Peyer's patch (tissue), 4 donors: ENCODE measurements at regions not wholly inside any gene's neighbourhood (a gene's known extent, or its start where the extent isn't known, plus 50 kb on each side); places are given as distances from the start of the nearest gene placed in this dataset.

Experiments
- DNase-seq, 3 donors: peaks; one replicate each; pipeline ENCODE4 v3.0.0-alpha.2; 2017 to 2019
- H3K27ac ChIP-seq, 4 donors: fragments of 200-600 bp; sonication (generic); one replicate each; pipeline ENCODE4 v1.5.1; 2016 to 2019
- H3K27me3 ChIP-seq, 2 donors: fragments of 200-600 bp; sonication (generic); one replicate each; pipeline ENCODE4 v1.5.1; 2019
- H3K36me3 ChIP-seq, 3 donors: fragments of 200-600 bp; sonication (generic); one replicate each; pipeline ENCODE4 v1.5.1; 2016 to 2019
- H3K4me1 ChIP-seq, 4 donors: fragments of 200-600 bp; sonication (generic); one replicate each; pipeline ENCODE4 v1.5.1; 2016 to 2019
- H3K4me3 ChIP-seq, 4 donors: fragments of 200-600 bp; sonication (generic); 1 replicate in 3 of 4; 2 replicates in 1 of 4; pipeline ENCODE4 v1.5.1; 2016 to 2019; ENCODE audit warnings: mild to moderate bottlenecking in 1 of 4
- H3K9me3 ChIP-seq, 4 donors: fragments of 200-600 bp; sonication (generic); one replicate each; pipeline ENCODE4 v1.5.1; 2016 to 2019; ENCODE audit warnings: mild to moderate bottlenecking in 1 of 4
- CTCF ChIP-seq, 6 experiments: fragments of 450-650 bp in 4 of 6; fragments of 200-600 bp in 2 of 6; sonication (generic) in 1 of 6; IDR thresholded peaks; one replicate each; pipeline ENCODE4 v1.5.1; 2017 to 2019; ENCODE audit warnings: antibody characterized with exemption in 6 of 6, mild to moderate bottlenecking in 3 of 6, moderate library complexity in 1 of 6
- POLR2A ChIP-seq, 2 donors: fragments of 450-650 bp; IDR thresholded peaks; one replicate each; pipeline ENCODE4 v1.5.1; 2017; ENCODE audit warnings: antibody characterized with exemption in 2 of 2, mild to moderate bottlenecking in 2 of 2, moderate library complexity in 2 of 2

- H3K9me3 ChIP-seq = no peaks in the 10 kb centered on the region
- DNase-seq = no peak
- no peak overlapping the region for H3K27ac ChIP-seq
- H3K36me3 ChIP-seq = no peaks in the 10 kb centered on the region
- no peaks in the 10 kb centered on the region for H3K27me3 ChIP-seq
- no peaks in the 10 kb centered on the region for H3K4me1 ChIP-seq
- no peak for TF ChIP-seq CTCF (IDR thresholded peaks at IDR 0.05)
- TF ChIP-seq POLR2A (IDR thresholded peaks at IDR 0.05) = no peak
- no peak overlapping the region for H3K4me3 ChIP-seq
Observed at GRCh38 chr2:4151521-4151920, 448.1 kb downstream of the DCDC2C start.

DNA sequence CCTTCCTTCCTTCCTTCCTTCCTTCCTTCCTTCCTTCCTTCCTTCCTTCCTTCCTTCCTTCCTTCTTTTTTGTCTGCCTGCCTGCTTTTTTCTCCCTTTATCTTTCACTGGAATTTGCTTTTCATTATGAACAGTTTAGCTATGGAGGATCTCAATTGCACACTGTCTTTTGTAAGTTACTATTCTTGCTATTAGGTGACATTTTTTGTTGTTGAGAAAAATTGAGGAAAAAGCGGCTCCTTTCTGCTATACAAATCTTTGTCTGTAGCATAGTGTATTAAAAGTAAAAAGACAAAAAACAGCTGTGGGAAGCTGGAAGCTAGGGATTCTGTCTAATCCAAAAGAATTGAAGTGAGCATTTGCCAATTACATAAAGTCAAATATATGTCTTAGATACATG lies 448.7 kb downstream of the DCDC2C start:
- no peak for DNase-seq
- TF ChIP-seq CTCF (IDR thresholded peaks at IDR 0.05) (no peak), POLR2A (IDR thresholded peaks at IDR 0.05) (no peak)
- Histone ChIP-seq H3K27me3 (no peaks in the 10 kb centered on the region), H3K36me3 (no peaks in the 10 kb centered on the region), H3K4me1 (no peaks in the 10 kb centered on the region), H3K27ac (no peak overlapping the region), H3K4me3 (no peak overlapping the region), H3K9me3 (no peaks in the 10 kb centered on the region)

GRCh38 chr2:4168834-4169233 lies 465.5 kb downstream of the DCDC2C start:
- Histone ChIP-seq H3K36me3 (no peaks in the 10 kb centered on the region), H3K27ac (no peak overlapping the region), H3K4me3 (no peak overlapping the region), H3K27me3 (no peaks in the 10 kb centered on the region), H3K9me3 (peaks cover 0 to 5% (median 0%) of the 10 kb centered on the region in 4 donors), H3K4me1 (no peaks in the 10 kb centered on the region)
- no peak for TF ChIP-seq POLR2A (IDR thresholded peaks at IDR 0.05)
- TF ChIP-seq CTCF (IDR thresholded peaks at IDR 0.05) = no peak
- no peak for DNase-seq

DNA sequence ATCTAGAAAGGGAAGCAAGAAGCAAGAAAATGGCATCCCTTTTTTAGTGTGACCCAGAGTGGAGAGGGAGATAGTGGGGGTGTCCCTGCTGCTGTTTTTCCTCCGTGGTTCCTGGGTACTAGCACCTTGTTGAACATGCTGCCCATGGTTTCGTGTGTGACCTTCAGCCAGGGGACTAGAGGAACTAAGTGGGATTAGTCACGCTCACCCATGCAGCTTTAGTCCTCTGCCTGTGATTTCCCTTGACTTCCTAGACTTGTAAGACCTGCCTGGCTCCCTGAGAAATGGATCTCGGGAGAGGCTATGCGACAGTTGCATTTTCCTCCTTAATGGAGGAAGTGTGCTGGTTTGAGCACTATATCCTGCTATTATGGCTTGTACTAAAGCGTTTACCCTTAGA lies 471.4 kb downstream of the DCDC2C start:
- DNase-seq = no peak
- no peak overlapping the region for H3K4me3 ChIP-seq
- no peaks in the 10 kb centered on the region for H3K4me1 ChIP-seq
- H3K27ac ChIP-seq = no peak overlapping the region
- TF ChIP-seq POLR2A (IDR thresholded peaks at IDR 0.05) = no peak
- TF ChIP-seq CTCF (IDR thresholded peaks at IDR 0.05) = no peak
- peaks cover 0 to 16% (median 6%) of the 10 kb centered on the region in 4 donors for H3K9me3 ChIP-seq
- H3K27me3 ChIP-seq = no peaks in the 10 kb centered on the region
- H3K36me3 ChIP-seq = no peaks in the 10 kb centered on the region

DNA sequence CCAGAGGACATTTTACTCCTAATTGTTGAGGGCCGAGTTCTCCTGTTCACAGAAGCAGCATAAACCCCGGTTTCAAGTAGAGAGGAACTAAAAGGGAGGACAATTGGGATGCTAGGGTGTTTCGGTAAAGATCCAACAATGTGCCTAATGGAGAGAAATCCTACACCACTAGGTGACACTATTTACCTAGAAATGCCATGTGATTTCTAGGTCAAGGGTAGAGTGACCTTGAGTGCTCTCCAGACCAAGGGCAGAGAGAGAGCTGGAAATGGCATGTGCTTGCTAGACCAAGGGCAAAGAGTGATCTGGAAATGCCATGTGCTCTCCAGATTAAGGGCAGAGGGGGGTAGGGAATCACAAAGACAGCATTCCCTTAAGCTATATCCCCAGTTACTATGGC lies 472.0 kb downstream of the DCDC2C start:
- Histone ChIP-seq H3K4me1 (no peaks in the 10 kb centered on the region), H3K36me3 (no peaks in the 10 kb centered on the region), H3K4me3 (no peak overlapping the region), H3K27me3 (no peaks in the 10 kb centered on the region), H3K9me3 (peaks cover 0 to 16% (median 6%) of the 10 kb centered on the region in 4 donors), H3K27ac (no peak overlapping the region)
- no peak for DNase-seq
- TF ChIP-seq CTCF (IDR thresholded peaks at IDR 0.05) (no peak), POLR2A (IDR thresholded peaks at IDR 0.05) (no peak)

GRCh38 chr2:4180631-4181030 lies 477.3 kb downstream of the DCDC2C start:
- Histone ChIP-seq H3K9me3 (peaks cover 0 to 7% (median 0%) of the 10 kb centered on the region in 4 donors), H3K4me3 (no peak overlapping the region), H3K27ac (no peak overlapping the region), H3K4me1 (no peaks in the 10 kb centered on the region), H3K27me3 (no peaks in the 10 kb centered on the region), H3K36me3 (no peaks in the 10 kb centered on the region)
- TF ChIP-seq POLR2A (IDR thresholded peaks at IDR 0.05) = no peak
- TF ChIP-seq CTCF (IDR thresholded peaks at IDR 0.05) = no peak
- DNase-seq = no peak
